ENCODE measurements at regions not wholly inside any gene's neighbourhood (a gene's known extent, or its start where the extent isn't known, plus 50 kb on each side); places are given as distances from the start of the nearest gene placed in this dataset.
"Not testable (repeated sequence)": the region's sequence is repeated elsewhere in the genome, so short reads cannot be mapped to it uniquely, and the experiment has no call there.

DNA sequence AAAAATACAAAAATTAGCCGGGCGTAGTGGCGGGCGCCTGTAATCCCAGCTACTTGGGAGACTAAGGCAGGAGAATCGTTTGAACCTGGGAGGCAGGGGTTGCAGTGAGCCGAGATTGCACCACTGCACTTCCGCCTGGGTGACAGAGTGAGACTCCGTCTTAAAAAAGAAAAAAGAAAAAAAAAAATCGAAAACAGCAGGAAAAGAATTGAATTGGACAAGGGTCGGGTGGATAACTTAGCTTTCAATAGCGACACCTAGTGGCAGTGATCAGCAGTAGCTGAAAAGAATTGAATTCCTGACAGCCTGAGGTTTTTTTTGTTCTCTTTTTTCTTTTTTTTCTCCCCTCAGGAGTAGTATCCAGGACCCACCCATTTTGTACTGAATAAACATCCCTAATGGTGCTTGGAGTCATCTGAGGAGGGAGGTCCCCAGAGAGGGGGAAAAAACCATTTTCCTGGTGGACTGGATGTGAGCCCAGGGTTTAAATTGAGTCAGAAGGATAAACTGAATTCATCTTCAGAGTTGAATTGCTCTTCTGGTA, 55.1 kb downstream of the CYCS start:
- DNase-seq: peak; percentile 72

DNA sequence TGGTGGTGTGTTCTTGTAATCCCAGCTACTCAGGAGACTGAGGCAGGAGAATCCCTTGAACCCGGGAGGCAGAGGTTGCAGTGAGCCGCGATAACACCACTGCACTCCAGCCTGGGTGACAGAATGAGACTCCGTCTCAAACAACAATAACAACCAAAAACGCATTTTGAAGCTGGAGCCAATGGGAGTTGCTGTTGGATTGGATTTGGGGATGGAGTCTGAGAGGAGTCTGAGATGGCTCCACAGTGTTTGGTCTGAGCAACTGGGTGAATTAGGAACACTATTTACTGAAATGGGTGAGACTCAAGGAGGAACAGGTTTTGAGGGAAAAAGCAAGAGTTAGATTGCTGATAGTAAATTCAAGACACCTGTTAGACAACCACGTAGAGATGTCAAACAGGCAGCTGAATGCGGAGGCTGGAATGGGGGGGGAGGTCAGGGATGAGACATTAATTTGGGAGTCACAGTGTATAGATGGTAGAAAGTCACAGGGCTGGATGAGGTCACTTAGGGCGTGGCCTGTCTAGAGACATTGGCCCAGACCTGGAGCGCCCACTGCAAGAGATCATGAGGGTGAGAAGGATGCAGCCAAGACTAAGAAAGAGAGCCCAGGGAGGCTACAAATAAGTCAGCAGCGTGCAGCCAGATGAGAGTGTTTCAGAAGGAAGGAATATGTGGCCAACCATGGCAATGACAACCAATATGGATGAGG, 56.4 kb downstream of the CYCS start:
- DNase-seq: no peak

DNA sequence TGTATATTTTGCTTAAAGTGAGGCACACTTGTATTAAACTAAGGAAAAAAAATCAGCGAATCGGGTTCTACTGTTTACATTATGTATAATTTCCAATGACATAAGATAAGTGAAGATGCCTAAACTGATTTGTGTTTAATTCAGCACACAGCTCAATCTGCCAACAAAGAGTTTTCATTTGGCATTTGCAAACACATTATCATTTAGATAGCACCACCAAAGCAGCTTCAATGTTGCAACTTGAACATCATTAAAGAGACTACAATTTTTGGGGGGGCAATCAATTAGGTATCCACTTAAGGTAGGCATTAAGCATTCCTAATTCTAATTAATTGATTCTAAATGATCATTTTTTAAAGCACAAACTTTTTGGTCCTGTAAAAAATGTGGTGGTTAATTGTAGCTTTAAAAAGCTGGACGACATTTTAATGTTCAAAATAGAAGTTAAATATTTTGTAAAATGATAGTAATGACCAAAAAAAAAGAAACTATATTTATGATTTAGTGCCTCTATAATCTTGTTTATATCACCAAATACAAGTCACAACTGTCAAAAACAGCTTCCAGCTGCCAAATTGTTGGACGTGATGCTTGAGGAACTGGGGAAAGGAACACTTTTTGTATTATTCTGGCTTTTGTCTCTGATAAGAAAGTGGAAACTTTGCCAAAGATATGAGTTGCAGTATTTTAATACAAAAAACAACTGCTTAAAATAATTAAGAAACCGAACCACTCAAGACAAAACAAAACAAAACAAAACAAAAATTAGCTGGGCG, 57.1 kb downstream of the CYCS start:
- no peak for DNase-seq

DNA sequence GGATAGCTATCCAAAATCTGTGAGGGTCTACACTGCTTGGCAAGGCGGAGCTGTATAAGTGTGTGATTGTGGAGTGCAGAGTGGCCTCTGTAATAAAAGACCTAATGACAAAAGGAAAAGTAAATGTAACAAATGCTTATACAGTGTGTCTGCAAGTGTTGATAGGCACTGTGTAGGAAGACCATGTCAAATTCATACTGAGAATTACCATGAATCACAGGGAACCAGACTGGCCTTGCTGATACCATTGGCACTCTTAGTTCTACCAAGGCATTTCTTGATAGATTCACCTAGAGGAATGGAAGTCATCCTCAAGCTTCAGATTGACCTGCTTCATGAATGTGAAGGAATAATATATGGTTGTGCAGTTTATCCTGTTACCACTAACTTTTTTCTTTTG, 58.8 kb downstream of the CYCS start:
- DNase-seq: no peak

DNA sequence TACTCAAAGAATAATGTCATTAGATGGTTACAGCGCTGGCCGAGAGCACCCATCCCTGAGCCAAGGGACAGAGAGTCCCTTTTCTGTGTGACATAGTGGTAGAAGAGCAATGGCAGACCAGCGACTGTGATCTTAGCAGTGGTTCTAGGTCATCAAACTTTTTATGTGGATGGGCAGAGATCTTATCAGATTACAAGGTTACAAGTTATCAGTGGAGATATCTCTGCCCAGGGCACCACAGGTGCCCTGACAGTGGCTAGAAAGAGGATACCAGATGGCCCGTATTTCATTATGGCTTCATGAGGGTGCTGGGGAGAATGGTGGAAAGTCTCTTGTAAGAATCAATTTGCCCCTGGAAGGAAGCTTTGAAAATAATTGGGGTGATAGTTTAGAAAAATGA, 62.7 kb downstream of the CYCS start:
- DNase-seq: no peak

DNA sequence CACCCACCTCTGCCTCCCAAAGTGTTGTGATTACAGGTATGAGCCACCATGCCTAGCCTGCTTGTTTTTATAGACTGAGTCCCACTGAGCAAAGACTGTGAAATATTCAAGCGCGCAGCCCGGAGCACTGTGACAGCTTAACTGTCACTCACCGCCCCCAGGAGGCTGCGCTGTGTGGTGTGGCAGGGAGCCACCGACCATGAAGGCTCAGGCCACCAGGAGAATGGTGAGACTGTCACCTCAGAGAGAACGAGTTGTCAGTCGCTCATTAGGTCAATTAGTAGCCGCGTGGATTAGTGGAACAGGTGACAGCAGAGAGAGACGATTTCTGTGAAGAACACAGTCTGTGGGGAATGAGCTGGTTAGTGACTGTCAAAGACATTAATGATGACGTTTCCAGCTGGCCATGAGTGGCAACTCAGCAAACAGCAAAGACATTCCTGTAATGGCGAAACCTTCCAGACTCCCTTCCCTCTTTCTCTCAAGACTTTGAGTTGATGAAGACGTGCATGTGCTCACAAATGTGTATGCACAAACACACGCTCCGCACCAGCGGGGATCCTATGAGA, 64.5 kb downstream of the CYCS start:
- DNase-seq: no peak

DNA sequence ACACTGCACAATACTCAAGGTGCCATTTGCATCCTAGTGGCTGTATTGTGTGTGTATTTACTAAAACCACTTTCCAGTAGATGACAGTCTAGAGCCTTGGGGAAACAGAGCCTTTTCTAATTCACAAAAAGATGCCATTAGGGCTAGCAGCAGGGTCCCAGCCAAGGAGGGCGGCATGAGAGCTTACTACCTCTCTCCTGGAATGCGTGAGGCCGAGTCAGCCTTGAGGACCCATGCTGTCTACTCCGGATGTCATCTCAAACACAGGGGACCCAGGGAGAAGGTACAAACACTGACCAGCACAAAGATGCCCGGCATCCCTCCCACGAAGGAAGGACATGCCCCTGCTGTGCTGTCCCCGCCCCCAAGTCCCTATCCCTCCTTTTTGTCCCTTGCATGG, 65.5 kb downstream of the CYCS start:
- DNase-seq: no peak

DNA sequence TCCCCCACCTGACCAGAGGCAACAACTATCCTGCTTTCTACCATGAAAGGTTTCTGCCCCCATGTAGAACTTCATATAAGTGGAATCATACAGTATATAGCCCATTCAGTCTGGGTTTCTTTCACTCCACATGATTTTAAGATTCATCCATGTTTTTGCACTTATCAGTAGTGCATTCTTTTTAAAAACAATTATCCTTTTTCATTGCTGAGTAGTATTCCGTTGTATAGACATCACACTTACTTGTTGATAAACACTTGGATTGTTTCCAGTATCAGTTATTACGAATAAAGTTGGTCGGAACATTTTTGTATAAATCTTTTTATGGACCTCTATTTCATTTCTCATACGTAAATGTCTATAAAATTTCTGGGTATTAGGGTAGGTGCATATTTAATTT, 68.7 kb downstream of the CYCS start:
- DNase-seq: no peak

DNA sequence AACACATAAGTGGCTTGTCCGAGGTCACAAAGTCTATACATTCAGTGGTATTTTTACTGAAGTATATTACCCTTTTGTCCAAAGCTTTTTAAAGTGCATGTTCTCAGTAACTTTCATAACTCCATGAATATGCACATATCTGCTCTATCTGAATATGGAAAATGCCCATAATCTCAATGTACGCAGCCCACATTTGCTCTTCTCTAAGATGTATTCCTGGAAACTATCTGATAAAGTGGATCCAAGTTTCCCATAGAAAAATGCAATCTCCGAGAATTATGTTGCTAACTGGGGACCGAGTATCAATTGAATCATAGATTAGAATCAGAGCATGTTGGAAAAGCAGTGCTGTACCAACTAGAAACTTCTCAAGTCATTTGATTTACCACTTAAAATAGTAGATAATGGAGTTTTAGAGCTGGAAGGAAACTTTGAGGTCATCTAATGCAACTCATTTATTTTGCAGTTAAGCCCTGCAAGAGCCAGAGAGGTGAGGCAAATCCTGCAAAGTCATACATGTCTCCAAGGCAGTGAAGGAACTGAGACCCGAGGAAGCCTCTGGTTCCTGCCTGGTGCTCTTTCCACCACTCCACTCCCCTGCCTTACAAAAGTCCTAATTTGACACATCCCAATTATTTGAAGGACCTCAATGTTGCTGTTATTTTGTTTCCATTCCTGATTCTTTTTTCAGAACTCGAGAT, 69.4 kb downstream of the CYCS start:
- DNase-seq: no peak

DNA sequence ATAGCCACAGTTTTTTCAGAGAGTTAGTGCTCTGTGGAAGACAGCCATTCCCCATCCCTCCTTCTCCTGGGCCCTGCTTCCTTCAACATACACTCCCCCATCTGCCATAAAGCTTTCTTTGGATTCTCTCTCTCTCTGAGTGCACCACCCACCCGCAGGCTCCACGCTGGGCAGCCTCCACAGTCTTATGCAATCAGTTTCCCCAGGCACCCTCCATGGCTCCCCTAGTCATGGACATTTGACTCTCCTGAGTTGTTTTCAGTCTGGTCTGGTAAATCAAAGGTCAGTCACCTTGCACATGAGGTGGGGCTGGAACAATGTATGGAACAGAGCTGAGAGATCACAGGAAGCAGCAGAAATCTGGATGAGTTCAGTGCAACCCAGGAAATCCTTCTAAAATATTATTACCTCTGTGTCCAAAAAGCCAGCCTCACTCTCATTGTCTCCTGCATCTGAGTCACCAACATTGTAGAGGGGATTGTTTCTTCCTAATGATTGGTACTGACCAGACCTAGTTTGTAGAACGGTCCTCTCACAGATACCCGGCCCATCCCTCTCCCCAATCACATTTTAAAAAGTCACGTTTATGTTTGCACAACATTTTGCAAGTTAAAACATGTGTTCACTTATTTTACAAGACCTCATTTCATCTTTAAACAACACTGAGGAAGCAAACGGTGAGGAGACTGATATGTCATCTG, 70.1 kb downstream of the CYCS start:
- no peak for DNase-seq

DNA sequence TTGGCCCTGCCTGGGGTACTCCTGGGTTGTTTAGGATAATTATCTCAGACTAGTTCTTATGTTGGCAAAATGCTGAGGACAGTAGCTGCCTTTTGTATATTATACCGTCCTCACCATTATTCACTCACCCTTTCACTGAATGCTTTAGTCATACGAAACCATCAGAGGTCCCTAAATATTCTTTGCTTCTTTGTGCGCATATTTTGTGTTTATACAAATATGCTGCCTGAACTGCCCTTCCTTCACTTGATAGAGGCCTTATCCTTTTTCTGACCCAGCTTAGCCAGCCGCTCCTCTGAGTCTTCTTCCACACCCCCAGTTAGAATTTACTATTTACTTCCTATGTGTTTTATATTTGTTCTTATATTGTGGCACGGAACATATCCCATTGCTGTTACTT, 70.2 kb upstream of the OSBPL3 start:
- DNase-seq: no peak

DNA sequence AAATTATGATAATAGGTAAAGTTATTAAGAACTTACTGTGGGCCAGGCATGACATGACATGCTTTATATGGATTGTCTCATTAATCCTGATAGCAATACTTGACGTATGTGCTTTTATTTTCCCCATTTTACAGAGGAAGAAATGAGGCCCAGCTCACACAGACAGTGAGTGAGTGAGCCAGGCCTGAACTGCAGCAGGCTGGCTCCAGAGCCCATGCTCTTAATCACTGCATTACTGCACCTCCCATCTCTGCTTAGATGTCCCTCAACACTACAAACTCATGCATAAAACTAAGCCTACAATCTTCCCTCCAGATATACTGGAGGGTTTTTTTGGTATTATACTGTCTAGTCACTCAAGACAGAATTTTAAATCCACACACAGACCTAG, 68.5 kb upstream of the OSBPL3 start:
- DNase-seq: no peak

DNA sequence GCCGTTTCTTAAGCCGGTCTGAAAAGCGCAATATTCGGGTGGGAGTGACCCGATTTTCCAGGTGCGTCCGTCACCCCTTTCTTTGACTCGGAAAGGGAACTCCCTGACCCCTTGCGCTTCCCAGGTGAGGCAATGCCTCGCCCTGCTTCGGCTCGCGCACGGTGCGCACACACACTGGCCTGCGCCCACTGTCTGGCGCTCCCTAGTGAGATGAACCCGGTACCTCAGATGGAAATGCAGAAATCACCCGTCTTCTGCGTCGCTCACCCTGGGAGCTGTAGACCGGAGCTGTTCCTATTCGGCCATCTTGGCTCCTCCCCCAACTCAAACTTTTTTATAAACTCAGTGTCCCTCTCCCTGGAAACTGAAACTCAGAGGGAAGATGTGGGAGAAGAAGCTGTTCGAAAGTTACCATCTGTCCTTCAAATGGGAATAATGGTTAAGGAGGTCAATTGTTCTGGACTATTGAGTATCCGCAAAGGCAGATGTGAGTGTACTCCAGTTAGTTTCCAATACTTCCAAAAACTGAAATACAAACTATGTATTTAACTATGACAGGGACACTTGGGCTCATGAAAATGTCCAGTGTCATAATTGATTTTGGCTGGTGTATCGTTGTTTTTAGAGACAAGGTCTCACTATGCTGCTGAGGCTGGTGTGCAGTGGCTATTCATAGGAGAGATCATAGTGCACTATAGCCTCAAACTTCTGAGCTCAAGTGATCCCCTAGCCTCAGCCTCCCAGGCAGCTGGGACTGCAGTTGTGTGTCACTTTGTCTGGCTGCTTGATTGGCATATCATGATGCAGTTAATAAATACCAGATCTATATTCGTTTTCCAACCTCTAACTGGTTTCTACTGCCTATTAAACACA, 67.8 kb upstream of the OSBPL3 start:
- not testable (repeated sequence) for DNase-seq

DNA sequence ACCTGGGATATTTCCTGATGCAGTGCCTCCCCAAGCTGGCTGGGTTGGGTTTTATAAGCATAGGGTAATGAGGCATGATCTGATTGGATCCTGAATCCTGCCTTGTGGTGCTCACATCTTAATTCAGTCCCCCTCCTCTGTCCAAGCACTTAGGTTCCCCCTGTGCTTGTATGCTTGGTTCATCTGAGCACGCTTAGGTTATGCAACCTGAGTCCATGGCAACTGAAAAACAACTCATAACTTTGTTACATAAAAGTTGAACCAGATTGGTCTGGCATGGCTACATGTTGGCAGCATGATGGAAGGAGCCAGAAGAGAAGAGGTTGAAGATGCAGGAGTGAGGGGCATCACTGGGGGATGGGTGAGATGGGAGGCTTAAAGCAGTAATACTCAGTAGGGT, 57.3 kb upstream of the OSBPL3 start:
- DNase-seq: peak; percentile 55

DNA sequence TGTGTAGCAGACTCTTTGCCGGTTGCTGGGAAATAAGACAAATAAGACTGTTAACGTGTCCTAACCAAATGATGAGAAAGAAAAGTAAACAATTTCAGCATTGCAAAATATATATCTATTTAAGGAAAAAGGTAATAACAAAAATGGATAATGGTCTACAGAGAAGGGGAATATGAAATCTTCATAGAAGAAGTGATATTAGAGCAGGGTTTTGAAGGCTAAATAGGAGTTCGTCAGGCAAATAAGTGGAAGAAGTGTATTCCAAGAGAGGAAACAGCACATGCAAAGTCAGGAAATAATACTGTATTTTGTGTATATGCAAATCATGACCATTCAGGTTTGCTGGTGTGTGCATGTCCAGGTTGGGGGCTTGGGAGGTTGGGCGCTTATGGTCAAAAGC, 55.3 kb upstream of the OSBPL3 start:
- DNase-seq: no peak

DNA sequence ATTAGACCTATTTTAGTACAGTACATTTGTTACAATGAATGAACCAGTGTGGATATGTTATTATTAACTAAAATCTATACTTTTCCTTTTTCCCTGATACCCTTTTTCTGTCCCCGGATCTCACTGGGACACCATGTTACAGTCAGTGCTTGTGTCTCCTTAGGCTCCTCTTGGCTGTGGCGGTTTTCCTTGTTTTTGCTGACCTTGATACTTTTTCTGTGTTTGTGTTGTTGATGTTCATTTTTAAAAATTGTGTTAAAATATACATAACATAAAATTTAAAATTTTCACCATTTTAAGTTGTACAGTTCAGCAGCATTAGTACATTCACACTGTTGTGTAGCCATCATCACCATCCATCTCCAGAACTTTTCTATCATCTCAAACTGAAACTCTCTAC, 54.2 kb upstream of the OSBPL3 start:
- no peak for DNase-seq

DNA sequence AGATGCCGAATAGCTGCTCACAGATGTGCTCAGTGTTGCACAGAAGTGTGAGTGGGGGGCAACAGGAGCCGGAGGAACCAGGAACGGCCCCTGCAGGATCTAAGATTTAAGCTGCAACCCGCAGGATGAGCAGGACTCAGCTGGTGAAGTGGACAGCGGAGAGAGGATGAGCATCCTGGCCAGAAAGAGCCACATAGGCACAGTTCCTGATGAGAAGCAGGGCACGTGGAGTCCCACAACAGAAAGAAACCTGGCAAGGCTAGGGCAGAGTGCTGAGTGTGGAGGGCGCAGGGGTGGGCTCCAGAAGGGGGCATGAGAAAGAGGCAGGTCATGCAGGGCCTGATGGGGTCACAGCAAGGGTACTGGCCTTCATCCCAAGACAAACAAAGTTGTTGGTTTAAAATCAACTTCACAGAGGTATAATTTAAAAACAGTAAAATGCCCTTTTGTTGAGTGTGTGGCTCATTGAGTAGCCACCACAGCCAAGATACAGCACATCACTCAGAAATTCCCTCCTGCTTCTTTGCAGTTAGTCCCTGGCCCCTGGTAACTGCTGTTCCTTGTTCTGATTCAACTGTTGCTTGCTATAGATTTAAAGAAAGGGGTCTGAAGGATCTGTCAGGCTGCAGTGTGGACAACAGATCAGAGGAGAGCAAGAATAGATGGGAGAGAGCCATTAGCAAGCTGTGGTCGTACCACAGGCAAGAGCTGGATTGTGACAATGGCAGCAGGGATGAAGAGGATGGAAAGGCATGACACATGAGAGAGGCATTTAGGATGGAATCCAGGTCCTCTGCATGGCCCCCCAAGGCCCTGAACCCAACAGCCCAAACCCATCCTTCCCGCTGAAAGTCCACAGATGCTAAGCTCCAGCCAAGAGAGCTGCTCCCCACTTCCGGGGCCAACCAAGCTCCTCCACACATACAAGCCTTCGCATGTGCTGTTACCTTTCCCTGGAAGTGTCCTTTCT, 53.1 kb upstream of the OSBPL3 start:
- no peak for DNase-seq

DNA sequence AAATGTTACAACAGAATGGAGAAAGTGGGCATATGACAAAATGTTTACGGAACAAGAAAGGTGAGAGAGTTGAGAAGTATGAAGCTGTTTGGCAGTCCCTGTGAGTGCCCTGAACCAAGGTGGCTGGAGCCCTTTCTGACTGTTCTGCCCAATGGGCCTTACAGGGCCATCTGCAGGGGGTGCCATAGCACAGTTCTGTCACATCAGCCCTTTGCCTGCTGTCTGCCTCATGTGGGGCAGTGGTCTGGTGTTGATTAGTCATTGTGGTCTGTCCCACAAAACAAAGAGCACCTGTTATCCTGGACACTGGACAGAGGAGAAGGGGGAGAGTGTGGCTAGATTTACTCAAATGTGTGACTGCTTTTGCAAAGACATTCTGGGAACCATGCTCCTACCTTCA, 51.5 kb upstream of the OSBPL3 start:
- no peak for DNase-seq

DNA sequence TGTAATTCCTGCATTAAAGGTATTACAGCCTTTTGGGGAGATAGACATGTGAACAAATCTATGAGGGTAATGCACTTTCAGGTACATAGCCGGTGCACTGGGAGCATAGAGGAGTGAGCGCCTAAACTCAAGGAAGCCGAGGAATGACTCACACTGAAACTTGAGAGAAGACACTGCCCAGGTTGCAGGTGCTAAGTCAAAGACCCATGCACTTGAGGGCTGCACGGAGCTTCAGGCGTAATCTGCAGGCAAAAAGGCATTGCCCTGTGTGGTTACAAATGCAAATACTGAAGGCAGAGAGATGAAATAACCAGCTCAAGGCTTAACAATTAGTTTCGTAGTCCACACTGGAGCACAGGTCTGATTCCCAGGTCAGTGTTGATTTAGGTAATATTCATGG, 51.0 kb upstream of the OSBPL3 start:
- no peak for DNase-seq

Data from NCI-H1436 (cell line).